Endothelial cell of umbilical vein (primary cell): ENCODE measurements at regions not wholly inside any gene's neighbourhood (a gene's known extent, or its start where the extent isn't known, plus 50 kb on each side); places are given as distances from the start of the nearest gene placed in this dataset.

Experiments
- BruUV-seq: library from RNA; stranded (reverse); fragments of 400-500 nt; replicated peaks from 2 replicates; lab custom pipeline; 2021; lab: Mats Ljungman, UMichigan
- CTCF ChIA-PET: fragments of 300-600, 350-600 bp; sonication (Branson Sonifier 250); formaldehyde crosslinking; loops from one replicate; lab custom pipeline; 2021; ENCODE audit warnings: antibody characterized with exemption, inconsistent platforms; lab: Charles Lee
- POLR2A ChIA-PET: fragments of 300-600, 350-600 bp; sonication (Branson Sonifier 250); formaldehyde crosslinking; loops from one replicate; lab custom pipeline; 2021; ENCODE audit warnings: antibody characterized with exemption, inconsistent platforms; lab: Charles Lee
- DNase-seq: peaks from one replicate; pipeline ENCODE4 v3.0.0-alpha.2; 2011; ENCODE audit warnings: low read depth, low spot score
- FAIRE-seq: peaks from 2 replicates; lab custom pipeline; 2011; peaks lifted over from hg19 to GRCh38; lab: Jason Lieb, UNC
- H2AFZ ChIP-seq: 2 replicates; pipeline ENCODE4 v1.6.0; 2012; ENCODE audit warnings: low read depth, low read length, control low read depth, inconsistent platforms
- H3K27ac ChIP-seq: 2 replicates; pipeline ENCODE4 v1.5.1; 2011; ENCODE audit warnings: low read depth, mild to moderate bottlenecking, control low read depth, low read length, moderate library complexity; ENCODE audit not compliant: insufficient read depth
- H3K27me3 ChIP-seq, 2 experiments: 2 replicates each; pipeline versions ENCODE4 v1.6.0 to v1.6.1; 2011; ENCODE audit warnings: low read length in 2 of 2, mixed read lengths in 1 of 2; ENCODE audit not compliant: control insufficient read depth in 2 of 2, insufficient read depth in 2 of 2
- H3K36me3 ChIP-seq, 2 experiments: 2 replicates in 1 of 2; 3 replicates in 1 of 2; pipeline ENCODE4 v1.5.1; 2011; ENCODE audit warnings: low read length in 2 of 2, mild to moderate bottlenecking in 1 of 2, moderate library complexity in 1 of 2; ENCODE audit not compliant: control insufficient read depth in 2 of 2, insufficient read depth in 2 of 2; ENCODE audit errors: extremely low read depth in 1 of 2
- H3K4me1 ChIP-seq: 3 replicates; pipeline ENCODE4 v1.5.1; 2011; ENCODE audit warnings: mild to moderate bottlenecking, low read length; ENCODE audit not compliant: control insufficient read depth, insufficient read depth; ENCODE audit errors: extremely low read depth
- H3K4me2 ChIP-seq: 2 replicates; pipeline ENCODE4 v1.6.1; 2011; ENCODE audit warnings: low read length, control low read depth, mixed read lengths; ENCODE audit not compliant: insufficient read depth
- H3K4me3 ChIP-seq, 3 experiments: fragments of 200-600 bp in 1 of 3; sonication (generic), shearing (Covaris generic) in 1 of 3; replicated peaks in 1 of 3; 2 replicates each; pipeline ENCODE4 v1.5.1; 2011 to 2016; ENCODE audit warnings: control low read depth in 3 of 3, low read length in 3 of 3, mild to moderate bottlenecking in 2 of 3, inconsistent platforms in 1 of 3, low read depth in 1 of 3, moderate library complexity in 1 of 3; ENCODE audit not compliant: insufficient read depth in 1 of 3
- H3K79me2 ChIP-seq: 2 replicates; pipeline ENCODE4 v1.6.0; 2012; ENCODE audit warnings: low read length, inconsistent platforms; ENCODE audit not compliant: control insufficient read depth, insufficient read depth
- H3K9ac ChIP-seq: replicated peaks from 2 replicates; pipeline ENCODE3; 2011; ENCODE audit warnings: low read length, control low read depth; ENCODE audit not compliant: insufficient read depth; ENCODE audit errors: extremely low read depth
- H3K9me1 ChIP-seq: replicated peaks from 3 replicates; pipeline ENCODE4 v1.6.0; 2011; ENCODE audit warnings: mild to moderate bottlenecking, low read length; ENCODE audit not compliant: control insufficient read depth, insufficient read depth; ENCODE audit errors: extremely low read depth
- H3K9me3 ChIP-seq: replicated peaks from 2 replicates; pipeline ENCODE4 v1.5.1; 2012; ENCODE audit warnings: low read length, inconsistent platforms; ENCODE audit not compliant: control insufficient read depth, insufficient read depth
- H4K20me1 ChIP-seq: replicated peaks from 2 replicates; pipeline ENCODE3; 2011; ENCODE audit warnings: mild to moderate bottlenecking, low read length; ENCODE audit not compliant: control insufficient read depth, insufficient read depth; ENCODE audit errors: extremely low read depth
- EZH2 ChIP-seq: IDR thresholded peaks from 2 replicates; pipeline ENCODE4 v1.6.1; 2012; ENCODE audit warnings: borderline replicate concordance, low read depth, mild to moderate bottlenecking, moderate library complexity, low read length, inconsistent platforms; ENCODE audit not compliant: severe bottlenecking
- FOS ChIP-seq: IDR thresholded peaks from 2 replicates; pipeline ENCODE4 v1.6.1; 2011; ENCODE audit warnings: mild to moderate bottlenecking, low read length, moderate library complexity, borderline replicate concordance; ENCODE audit not compliant: insufficient read depth
- GATA2 ChIP-seq: IDR thresholded peaks from 2 replicates; pipeline ENCODE4 v1.7.0; 2011; ENCODE audit warnings: low read depth, mild to moderate bottlenecking, moderate library complexity, mixed read lengths, low read length; ENCODE audit not compliant: insufficient read length, insufficient read depth
- JUN ChIP-seq: IDR thresholded peaks from 2 replicates; pipeline ENCODE4 v1.6.1; 2011; ENCODE audit warnings: borderline replicate concordance, low read depth; ENCODE audit not compliant: insufficient read length, insufficient read depth
- MYC ChIP-seq: IDR thresholded peaks from one replicate; pipeline ENCODE4 v1.6.1; 2011; ENCODE audit warnings: mild to moderate bottlenecking, low read depth, low read length
- POLR2A ChIP-seq: IDR thresholded peaks from 2 replicates; pipeline ENCODE4 v1.6.1; 2012; ENCODE audit warnings: low read depth, mild to moderate bottlenecking, control low read depth, low read length
- POLR2AphosphoS5 ChIP-seq: IDR thresholded peaks from 2 replicates; pipeline ENCODE4 v1.6.1; 2012; ENCODE audit warnings: low read depth, mild to moderate bottlenecking, control low read depth, low read length, moderate library complexity; ENCODE audit not compliant: insufficient read depth
- dilution Hi-C: fragments of 300-500 bp; cut with MboI; formaldehyde crosslinking; loops from one replicate; pipeline ENCODE4 v1.15.0; 2019; ENCODE audit warnings: low sequenced_read_pairs; ENCODE audit not compliant: extremely low pct_ligation_motif_present
- intact Hi-C: fragments of 100-400 bp; cut with micrococcal nuclease; formaldehyde crosslinking; loops from one replicate; pipeline ENCODE4 v1.10.0; 2022
- TF ChIP-seq, protein P1 (sequence below): IDR thresholded peaks from 2 replicates; pipeline ENCODE4 v1.6.1; 2011; ENCODE audit not compliant: insufficient read depth, insufficient read length
- TF ChIP-seq, protein P2 (sequence below), 2 donors: IDR thresholded peaks; 1 replicate in 1 of 2; 2 replicates in 1 of 2; pipeline ENCODE4 v1.5.1; 2011; ENCODE audit warnings: low read length in 2 of 2, mild to moderate bottlenecking in 2 of 2, moderate library complexity in 2 of 2, control low read depth in 1 of 2, inconsistent platforms in 1 of 2, low read depth in 1 of 2; ENCODE audit not compliant: insufficient read depth in 1 of 2; ENCODE audit errors: extremely low read depth in 1 of 2

DNA sequence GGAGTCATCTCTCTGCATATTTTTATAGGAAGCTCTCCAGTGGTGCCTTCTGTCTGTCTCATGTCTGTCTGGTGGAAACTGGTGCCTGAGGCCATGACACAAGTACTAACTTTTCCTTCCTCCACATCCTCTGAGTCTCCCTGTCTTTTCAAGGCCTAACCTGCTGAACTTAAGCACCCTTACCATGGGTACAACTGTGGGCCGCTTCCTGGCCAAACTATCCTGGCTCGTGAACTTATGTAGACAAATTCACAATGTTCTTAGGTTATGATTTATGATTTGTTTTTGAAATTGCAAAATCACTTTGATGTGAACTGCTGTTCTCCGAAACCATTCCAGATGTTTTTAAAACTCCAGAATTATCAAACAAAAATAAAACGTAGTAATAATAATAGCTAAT is 804.5 kb upstream of the POU3F3 start:
- dilution Hi-C loops, result no loop called here

More for the DNA sequence above, 804.5 kb upstream of the POU3F3 start:
- no peaks in the 10 kb centered on the region for H4K20me1 ChIP-seq
- ChIA-PET CTCF (no interaction called here), POLR2A (no interaction called here)
- intact Hi-C loops, result no loop called here
- no peak overlapping the region for H3K27ac ChIP-seq
- no peak for DNase-seq
- peaks cover 2% of the 10 kb centered on the region for H3K9me3 ChIP-seq
- H3K4me2 ChIP-seq, result no peak overlapping the region
- no peaks in the 10 kb centered on the region for H3K36me3 ChIP-seq
- no peak overlapping the region for H3K4me3 ChIP-seq
- no peak for TF ChIP-seq FOS
- TF ChIP-seq MYC, result no peak
- no peak for TF ChIP-seq POLR2AphosphoS5
- TF ChIP-seq EZH2, result no peak
- TF ChIP-seq JUN, result no peak
- TF ChIP-seq POLR2A, result no peak
- no peak for TF ChIP-seq GATA2
- TF ChIP-seq, protein P1, sequence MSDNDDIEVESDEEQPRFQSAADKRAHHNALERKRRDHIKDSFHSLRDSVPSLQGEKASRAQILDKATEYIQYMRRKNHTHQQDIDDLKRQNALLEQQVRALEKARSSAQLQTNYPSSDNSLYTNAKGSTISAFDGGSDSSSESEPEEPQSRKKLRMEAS, result no peak
- TF ChIP-seq, protein P2, sequence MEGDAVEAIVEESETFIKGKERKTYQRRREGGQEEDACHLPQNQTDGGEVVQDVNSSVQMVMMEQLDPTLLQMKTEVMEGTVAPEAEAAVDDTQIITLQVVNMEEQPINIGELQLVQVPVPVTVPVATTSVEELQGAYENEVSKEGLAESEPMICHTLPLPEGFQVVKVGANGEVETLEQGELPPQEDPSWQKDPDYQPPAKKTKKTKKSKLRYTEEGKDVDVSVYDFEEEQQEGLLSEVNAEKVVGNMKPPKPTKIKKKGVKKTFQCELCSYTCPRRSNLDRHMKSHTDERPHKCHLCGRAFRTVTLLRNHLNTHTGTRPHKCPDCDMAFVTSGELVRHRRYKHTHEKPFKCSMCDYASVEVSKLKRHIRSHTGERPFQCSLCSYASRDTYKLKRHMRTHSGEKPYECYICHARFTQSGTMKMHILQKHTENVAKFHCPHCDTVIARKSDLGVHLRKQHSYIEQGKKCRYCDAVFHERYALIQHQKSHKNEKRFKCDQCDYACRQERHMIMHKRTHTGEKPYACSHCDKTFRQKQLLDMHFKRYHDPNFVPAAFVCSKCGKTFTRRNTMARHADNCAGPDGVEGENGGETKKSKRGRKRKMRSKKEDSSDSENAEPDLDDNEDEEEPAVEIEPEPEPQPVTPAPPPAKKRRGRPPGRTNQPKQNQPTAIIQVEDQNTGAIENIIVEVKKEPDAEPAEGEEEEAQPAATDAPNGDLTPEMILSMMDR (IDR thresholded peaks at IDR 0.05; ENCODE audit: extremely low read depth in 1 of 2, insufficient read depth in 1 of 2, low read depth in 1 of 2, low read length in 2 of 2), result no peak
- H3K9me1 ChIP-seq, result no peaks in the 10 kb centered on the region
- no TSS peak for BruUV-seq
- no peak overlapping the region for H2AFZ ChIP-seq
- no peak for FAIRE-seq
- H3K9ac ChIP-seq, result no peak overlapping the region
- no peaks in the 10 kb centered on the region for H3K4me1 ChIP-seq
- H3K79me2 ChIP-seq, result no peaks in the 10 kb centered on the region
- H3K27me3 ChIP-seq, result no peaks in the 10 kb centered on the region
